ENCODE measurements at regions not wholly inside any gene's neighbourhood (a gene's known extent, or its start where the extent isn't known, plus 50 kb on each side); places are given as distances from the start of the nearest gene placed in this dataset.

- H3K9ac ChIP-seq (ENCODE audit: low read depth, low read length), result no peak overlapping the region
- H3K27me3 ChIP-seq (ENCODE audit: control insufficient read depth, insufficient read depth, low read length), result no peaks in the 10 kb centered on the region
- no peaks in the 10 kb centered on the region for H3K36me3 ChIP-seq (ENCODE audit: control insufficient read depth, insufficient read depth, low read length)
- H3K4me1 ChIP-seq (ENCODE audit: control insufficient read depth, insufficient read depth, low read length), result no peaks in the 10 kb centered on the region
- no peaks in the 10 kb centered on the region for H3K9me3 ChIP-seq (ENCODE audit: control insufficient read depth, insufficient read depth, low read length)
- H3K4me3 ChIP-seq (ENCODE audit: low read depth, low read length), result no peak overlapping the region
Observed at GRCh38 chr3:16715281-16715680, 110.1 kb upstream of the DAZL start.

- Histone ChIP-seq H3K4me1 (ENCODE audit: control insufficient read depth, insufficient read depth, low read length) (peaks cover 2% of the 10 kb centered on the region), H3K36me3 (ENCODE audit: control insufficient read depth, insufficient read depth, low read length) (no peaks in the 10 kb centered on the region), H3K9ac (ENCODE audit: low read depth, low read length) (no peak overlapping the region), H3K4me3 (ENCODE audit: low read depth, low read length) (no peak overlapping the region), H3K27me3 (ENCODE audit: control insufficient read depth, insufficient read depth, low read length) (no peaks in the 10 kb centered on the region), H3K9me3 (ENCODE audit: control insufficient read depth, insufficient read depth, low read length) (no peaks in the 10 kb centered on the region)
Observed at GRCh38 chr3:16719426-16719825, 114.2 kb upstream of the DAZL start.

- H3K4me3 ChIP-seq (ENCODE audit: low read depth, low read length), result no peak overlapping the region
- peaks cover 6% of the 10 kb centered on the region for H3K4me1 ChIP-seq (ENCODE audit: control insufficient read depth, insufficient read depth, low read length)
- no peaks in the 10 kb centered on the region for H3K9me3 ChIP-seq (ENCODE audit: control insufficient read depth, insufficient read depth, low read length)
- H3K9ac ChIP-seq (ENCODE audit: low read depth, low read length), result no peak overlapping the region
- no peaks in the 10 kb centered on the region for H3K27me3 ChIP-seq (ENCODE audit: control insufficient read depth, insufficient read depth, low read length)
- H3K36me3 ChIP-seq (ENCODE audit: control insufficient read depth, insufficient read depth, low read length), result no peaks in the 10 kb centered on the region
Observed at GRCh38 chr3:16720367-16720940, 115.2 kb upstream of the DAZL start.

GRCh38 chr3:16721494-16721893, 116.3 kb upstream of the DAZL start:
- Histone ChIP-seq H3K9ac (ENCODE audit: low read depth, low read length) (no peak overlapping the region), H3K4me3 (ENCODE audit: low read depth, low read length) (no peak overlapping the region), H3K36me3 (ENCODE audit: control insufficient read depth, insufficient read depth, low read length) (no peaks in the 10 kb centered on the region), H3K4me1 (ENCODE audit: control insufficient read depth, insufficient read depth, low read length) (peaks cover 6% of the 10 kb centered on the region), H3K9me3 (ENCODE audit: control insufficient read depth, insufficient read depth, low read length) (peaks cover 5% of the 10 kb centered on the region), H3K27me3 (ENCODE audit: control insufficient read depth, insufficient read depth, low read length) (no peaks in the 10 kb centered on the region)

GRCh38 chr3:16723978-16724377, 118.8 kb upstream of the DAZL start:
- peaks cover 6% of the 10 kb centered on the region for H3K4me1 ChIP-seq (ENCODE audit: control insufficient read depth, insufficient read depth, low read length)
- peaks cover 5% of the 10 kb centered on the region for H3K9me3 ChIP-seq (ENCODE audit: control insufficient read depth, insufficient read depth, low read length)
- H3K9ac ChIP-seq (ENCODE audit: low read depth, low read length), result no peak overlapping the region
- no peaks in the 10 kb centered on the region for H3K27me3 ChIP-seq (ENCODE audit: control insufficient read depth, insufficient read depth, low read length)
- no peak overlapping the region for H3K4me3 ChIP-seq (ENCODE audit: low read depth, low read length)
- no peaks in the 10 kb centered on the region for H3K36me3 ChIP-seq (ENCODE audit: control insufficient read depth, insufficient read depth, low read length)

GRCh38 chr3:16724487-16724886, 119.3 kb upstream of the DAZL start:
- Histone ChIP-seq H3K9ac (ENCODE audit: low read depth, low read length) (no peak overlapping the region), H3K4me3 (ENCODE audit: low read depth, low read length) (no peak overlapping the region), H3K4me1 (ENCODE audit: control insufficient read depth, insufficient read depth, low read length) (peaks cover 6% of the 10 kb centered on the region), H3K27me3 (ENCODE audit: control insufficient read depth, insufficient read depth, low read length) (no peaks in the 10 kb centered on the region), H3K36me3 (ENCODE audit: control insufficient read depth, insufficient read depth, low read length) (no peaks in the 10 kb centered on the region), H3K9me3 (ENCODE audit: control insufficient read depth, insufficient read depth, low read length) (peaks cover 5% of the 10 kb centered on the region)

- Histone ChIP-seq H3K4me1 (ENCODE audit: control insufficient read depth, insufficient read depth, low read length) (peaks cover 6% of the 10 kb centered on the region), H3K27me3 (ENCODE audit: control insufficient read depth, insufficient read depth, low read length) (no peaks in the 10 kb centered on the region), H3K4me3 (ENCODE audit: low read depth, low read length) (no peak overlapping the region), H3K36me3 (ENCODE audit: control insufficient read depth, insufficient read depth, low read length) (no peaks in the 10 kb centered on the region), H3K9me3 (ENCODE audit: control insufficient read depth, insufficient read depth, low read length) (peaks cover 5% of the 10 kb centered on the region), H3K9ac (ENCODE audit: low read depth, low read length) (no peak overlapping the region)
Observed at GRCh38 chr3:16725972-16726371, 120.7 kb upstream of the DAZL start.

GRCh38 chr3:16728770-16729745, 123.8 kb upstream of the DAZL start:
- Histone ChIP-seq H3K27me3 (ENCODE audit: control insufficient read depth, insufficient read depth, low read length) (no peaks in the 10 kb centered on the region), H3K4me3 (ENCODE audit: low read depth, low read length) (no peak overlapping the region), H3K36me3 (ENCODE audit: control insufficient read depth, insufficient read depth, low read length) (no peaks in the 10 kb centered on the region), H3K9me3 (ENCODE audit: control insufficient read depth, insufficient read depth, low read length) (peaks cover 5% of the 10 kb centered on the region), H3K4me1 (ENCODE audit: control insufficient read depth, insufficient read depth, low read length) (peaks cover 6% of the 10 kb centered on the region), H3K9ac (ENCODE audit: low read depth, low read length) (no peak overlapping the region)

- Histone ChIP-seq H3K27me3 (ENCODE audit: control insufficient read depth, insufficient read depth, low read length) (no peaks in the 10 kb centered on the region), H3K36me3 (ENCODE audit: control insufficient read depth, insufficient read depth, low read length) (no peaks in the 10 kb centered on the region), H3K4me3 (ENCODE audit: low read depth, low read length) (no peak overlapping the region), H3K9me3 (ENCODE audit: control insufficient read depth, insufficient read depth, low read length) (no peaks in the 10 kb centered on the region), H3K9ac (ENCODE audit: low read depth, low read length) (no peak overlapping the region), H3K4me1 (ENCODE audit: control insufficient read depth, insufficient read depth, low read length) (peaks cover 2% of the 10 kb centered on the region)
Observed at GRCh38 chr3:16738451-16738850, 133.2 kb upstream of the DAZL start.

- Histone ChIP-seq H3K27me3 (ENCODE audit: control insufficient read depth, insufficient read depth, low read length) (no peaks in the 10 kb centered on the region), H3K4me1 (ENCODE audit: control insufficient read depth, insufficient read depth, low read length) (peaks cover 2% of the 10 kb centered on the region), H3K36me3 (ENCODE audit: control insufficient read depth, insufficient read depth, low read length) (no peaks in the 10 kb centered on the region), H3K9ac (ENCODE audit: low read depth, low read length) (no peak overlapping the region), H3K4me3 (ENCODE audit: low read depth, low read length) (no peak overlapping the region), H3K9me3 (ENCODE audit: control insufficient read depth, insufficient read depth, low read length) (no peaks in the 10 kb centered on the region)
Observed at GRCh38 chr3:16739541-16740105, 134.4 kb upstream of the DAZL start.

- no peaks in the 10 kb centered on the region for H3K36me3 ChIP-seq (ENCODE audit: control insufficient read depth, insufficient read depth, low read length)
- H3K9me3 ChIP-seq (ENCODE audit: control insufficient read depth, insufficient read depth, low read length), result no peaks in the 10 kb centered on the region
- H3K4me1 ChIP-seq (ENCODE audit: control insufficient read depth, insufficient read depth, low read length), result peaks cover 2% of the 10 kb centered on the region
- no peak overlapping the region for H3K4me3 ChIP-seq (ENCODE audit: low read depth, low read length)
- H3K27me3 ChIP-seq (ENCODE audit: control insufficient read depth, insufficient read depth, low read length), result no peaks in the 10 kb centered on the region
- H3K9ac ChIP-seq (ENCODE audit: low read depth, low read length), result no peak overlapping the region
Observed at GRCh38 chr3:16740515-16740914, 135.3 kb upstream of the DAZL start.

Data from iPS-15b (cell line).